Gastrocnemius medialis (tissue), 4 donors: ENCODE measurements at regions not wholly inside any gene's neighbourhood (a gene's known extent, or its start where the extent isn't known, plus 50 kb on each side); places are given as distances from the start of the nearest gene placed in this dataset.

Experiments
- ATAC-seq, 2 donors: fragments of 150-250 bp; one replicate each; pipeline ENCODE4 v1.9.1; 2016
- DNase-seq, 2 donors: peaks; one replicate each; pipeline ENCODE4 v3.0.0-alpha.2; 2019
- H3K27ac ChIP-seq, 4 donors: fragments of 200-600 bp; sonication (generic); 1 replicate in 1 of 4; 2 replicates in 3 of 4; pipeline ENCODE4 v1.5.1; 2016 to 2018; ENCODE audit warnings: mild to moderate bottlenecking in 2 of 4, moderate library complexity in 1 of 4
- H3K27me3 ChIP-seq, 3 donors: fragments of 200-600 bp; sonication (generic) in 2 of 3; 1 replicate in 1 of 3; 2 replicates in 2 of 3; pipeline versions ENCODE4 v1.5.1 to v1.6.0; 2016 to 2019; ENCODE audit warnings: mild to moderate bottlenecking in 1 of 3, moderate library complexity in 1 of 3
- H3K36me3 ChIP-seq, 2 donors: fragments of 200-600 bp; sonication (generic) in 1 of 2; one replicate each; pipeline ENCODE4 v1.5.1; 2017 to 2018
- H3K4me1 ChIP-seq, 2 donors: fragments of 200-600 bp; sonication (generic) in 1 of 2; one replicate each; pipeline ENCODE4 v1.5.1; 2016 to 2017; ENCODE audit warnings: mild to moderate bottlenecking in 2 of 2
- H3K4me3 ChIP-seq, 4 donors: fragments of 200-600 bp; sonication (generic) in 3 of 4; 1 replicate in 1 of 4; 2 replicates in 3 of 4; pipeline ENCODE4 v1.5.1; 2016 to 2019; ENCODE audit warnings: mild to moderate bottlenecking in 2 of 4
- H3K9me3 ChIP-seq, 3 donors: fragments of 200-600 bp; sonication (generic) in 2 of 3; 1 replicate in 1 of 3; 2 replicates in 2 of 3; pipeline ENCODE4 v1.5.1; 2016 to 2019
- POLR2A ChIP-seq, 2 donors: fragments of 450-650 bp; IDR thresholded peaks; one replicate each; pipeline ENCODE4 v1.6.1; 2017; ENCODE audit warnings: antibody characterized with exemption in 2 of 2, mild to moderate bottlenecking in 2 of 2, moderate library complexity in 2 of 2
- in situ Hi-C, 4 donors: fragments of 200-750 bp; cut with MboI; loops; one replicate each; pipeline versions ENCODE4 v1.15.0 to v1.8.0; 2017; ENCODE audit warnings: low sequenced_read_pairs in 4 of 4
- intact Hi-C: fragments of 100-400 bp; cut with DNase I; formaldehyde crosslinking; loops from one replicate; pipeline ENCODE4 v1.15.1; 2023; ENCODE audit warnings: low total_unique reads
- TF ChIP-seq, protein P1 (sequence below), 5 experiments: fragments of 450-650 bp in 3 of 5; fragments of 200-600 bp in 2 of 5; sonication (generic) in 2 of 5; IDR thresholded peaks in 4 of 5; conservative IDR thresholded peaks in 1 of 5; 1 replicate in 4 of 5; 2 replicates in 1 of 5; pipeline ENCODE4 v1.5.1; 2016 to 2019; ENCODE audit warnings: antibody characterized with exemption in 5 of 5, mild to moderate bottlenecking in 3 of 5, moderate library complexity in 3 of 5

DNA sequence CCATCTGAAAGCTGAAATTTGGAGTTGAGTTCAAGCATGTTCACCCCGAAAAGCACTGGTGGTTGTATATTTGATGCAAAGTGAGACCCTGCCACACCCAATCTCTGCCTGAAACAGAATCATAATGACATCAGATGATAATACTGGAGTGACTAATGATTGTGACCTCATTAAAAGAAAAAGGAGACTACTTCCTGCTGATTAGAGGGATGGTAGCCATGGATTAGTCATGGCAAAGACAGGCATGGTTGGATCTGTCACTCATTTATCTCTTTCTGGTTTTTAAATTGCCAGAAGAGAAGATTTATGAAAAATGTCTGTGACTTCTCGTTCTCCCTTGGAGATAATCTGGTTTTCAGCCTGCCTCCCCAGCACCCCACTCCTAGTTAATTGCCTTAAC, 101.2 kb downstream of the BAMBI start:
- no peak for TF ChIP-seq POLR2A (IDR thresholded peaks at IDR 0.05)
- TF ChIP-seq, protein P1, sequence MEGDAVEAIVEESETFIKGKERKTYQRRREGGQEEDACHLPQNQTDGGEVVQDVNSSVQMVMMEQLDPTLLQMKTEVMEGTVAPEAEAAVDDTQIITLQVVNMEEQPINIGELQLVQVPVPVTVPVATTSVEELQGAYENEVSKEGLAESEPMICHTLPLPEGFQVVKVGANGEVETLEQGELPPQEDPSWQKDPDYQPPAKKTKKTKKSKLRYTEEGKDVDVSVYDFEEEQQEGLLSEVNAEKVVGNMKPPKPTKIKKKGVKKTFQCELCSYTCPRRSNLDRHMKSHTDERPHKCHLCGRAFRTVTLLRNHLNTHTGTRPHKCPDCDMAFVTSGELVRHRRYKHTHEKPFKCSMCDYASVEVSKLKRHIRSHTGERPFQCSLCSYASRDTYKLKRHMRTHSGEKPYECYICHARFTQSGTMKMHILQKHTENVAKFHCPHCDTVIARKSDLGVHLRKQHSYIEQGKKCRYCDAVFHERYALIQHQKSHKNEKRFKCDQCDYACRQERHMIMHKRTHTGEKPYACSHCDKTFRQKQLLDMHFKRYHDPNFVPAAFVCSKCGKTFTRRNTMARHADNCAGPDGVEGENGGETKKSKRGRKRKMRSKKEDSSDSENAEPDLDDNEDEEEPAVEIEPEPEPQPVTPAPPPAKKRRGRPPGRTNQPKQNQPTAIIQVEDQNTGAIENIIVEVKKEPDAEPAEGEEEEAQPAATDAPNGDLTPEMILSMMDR (IDR thresholded peaks at IDR 0.05 in 4 of 5, conservative IDR thresholded peaks at IDR 0.05 in 1 of 5), result no peak
- ATAC-seq (no peak), DNase-seq (no peak)
- Histone ChIP-seq H3K36me3 (no peaks in the 10 kb centered on the region), H3K27ac (no peak overlapping the region), H3K4me3 (no peak overlapping the region), H3K9me3 (no peaks in the 10 kb centered on the region), H3K27me3 (no peaks in the 10 kb centered on the region), H3K4me1 (no peaks in the 10 kb centered on the region)
- intact Hi-C loops (no loop called here), in situ Hi-C loops (no loop called here)

DNA sequence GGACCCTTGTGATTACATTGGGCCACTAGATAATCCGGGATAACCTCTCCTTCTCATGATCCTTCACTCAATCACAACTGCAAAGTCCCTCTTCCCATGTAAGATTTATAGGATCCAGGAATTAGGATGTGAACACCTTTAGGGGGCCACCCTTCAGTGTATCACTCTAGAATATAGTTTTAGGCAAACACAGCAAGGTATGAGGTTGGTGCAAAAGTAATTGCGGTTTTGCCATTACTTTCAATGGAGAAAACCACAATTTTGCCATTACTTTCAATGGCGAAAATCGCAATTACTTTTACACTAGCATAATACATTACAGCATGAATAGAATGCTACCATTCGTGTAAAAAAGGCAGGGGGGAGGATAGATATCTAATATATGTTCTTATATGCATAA, 104.0 kb downstream of the BAMBI start:
- no peaks in the 10 kb centered on the region for H3K9me3 ChIP-seq
- ATAC-seq (no peak), DNase-seq (no peak)
- in situ Hi-C loops (no loop called here), intact Hi-C loops (no loop called here)
- H3K4me3 ChIP-seq, result no peak overlapping the region
- H3K36me3 ChIP-seq, result no peaks in the 10 kb centered on the region
- H3K27me3 ChIP-seq, result no peaks in the 10 kb centered on the region
- TF ChIP-seq, protein P1 (IDR thresholded peaks at IDR 0.05 in 4 of 5, conservative IDR thresholded peaks at IDR 0.05 in 1 of 5), result no peak
- TF ChIP-seq POLR2A (IDR thresholded peaks at IDR 0.05), result no peak
- H3K27ac ChIP-seq, result no peak overlapping the region
- no peaks in the 10 kb centered on the region for H3K4me1 ChIP-seq

DNA sequence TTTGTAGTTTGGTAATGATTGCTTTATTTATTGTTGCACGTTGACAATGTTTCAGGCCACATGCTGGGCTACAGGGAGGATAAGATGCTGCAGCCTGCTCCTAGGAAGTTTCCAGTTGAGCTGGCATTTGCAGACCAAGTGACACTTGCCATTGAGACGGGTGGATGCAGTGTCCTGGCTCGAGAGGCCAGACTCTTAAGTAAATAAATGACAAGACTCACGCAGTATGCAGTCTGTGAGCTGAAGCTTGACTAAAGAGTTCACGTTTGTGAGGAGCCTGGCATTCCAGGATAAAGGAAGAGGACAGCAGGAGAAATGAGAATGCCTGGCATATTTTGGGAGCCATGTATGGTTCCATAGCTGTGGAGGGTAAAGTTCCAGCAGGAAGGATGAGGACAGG, 105.8 kb downstream of the BAMBI start:
- Histone ChIP-seq H3K9me3 (no peaks in the 10 kb centered on the region), H3K27me3 (no peaks in the 10 kb centered on the region), H3K4me1 (no peaks in the 10 kb centered on the region), H3K4me3 (no peak overlapping the region), H3K27ac (no peak overlapping the region), H3K36me3 (no peaks in the 10 kb centered on the region)
- in situ Hi-C loops (no loop called here), intact Hi-C loops (no loop called here)
- DNase-seq, result no peak
- ATAC-seq, result no peak
- TF ChIP-seq, protein P1 (IDR thresholded peaks at IDR 0.05 in 4 of 5, conservative IDR thresholded peaks at IDR 0.05 in 1 of 5), result no peak
- TF ChIP-seq POLR2A (IDR thresholded peaks at IDR 0.05), result no peak

DNA sequence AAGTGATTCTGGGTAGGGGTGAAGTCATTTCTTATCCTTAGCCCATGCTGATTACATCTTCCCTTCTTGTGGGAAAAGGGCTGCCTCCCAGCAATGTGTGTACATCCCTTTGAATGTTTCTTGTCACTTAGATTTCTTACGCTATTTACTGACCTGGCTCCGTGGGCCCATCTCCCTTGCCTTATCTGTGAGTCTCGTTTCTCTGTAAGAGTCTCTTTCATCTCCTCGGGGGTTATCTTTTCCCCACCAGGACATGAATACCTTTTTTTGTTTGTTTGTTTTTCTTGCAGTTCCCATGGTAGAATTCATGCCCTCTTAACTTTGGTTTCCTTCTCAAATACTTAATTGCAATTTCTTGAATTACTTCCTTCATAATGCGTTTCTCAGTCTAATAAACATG, 107.7 kb downstream of the BAMBI start:
- Histone ChIP-seq H3K36me3 (no peaks in the 10 kb centered on the region), H3K27ac (no peak overlapping the region), H3K9me3 (no peaks in the 10 kb centered on the region), H3K4me3 (no peak overlapping the region), H3K4me1 (no peaks in the 10 kb centered on the region), H3K27me3 (no peaks in the 10 kb centered on the region)
- ATAC-seq (no peak), DNase-seq (no peak)
- TF ChIP-seq, protein P1 (IDR thresholded peaks at IDR 0.05 in 4 of 5, conservative IDR thresholded peaks at IDR 0.05 in 1 of 5), result no peak
- TF ChIP-seq POLR2A (IDR thresholded peaks at IDR 0.05), result no peak
- in situ Hi-C loops (no loop called here), intact Hi-C loops (no loop called here)

DNA sequence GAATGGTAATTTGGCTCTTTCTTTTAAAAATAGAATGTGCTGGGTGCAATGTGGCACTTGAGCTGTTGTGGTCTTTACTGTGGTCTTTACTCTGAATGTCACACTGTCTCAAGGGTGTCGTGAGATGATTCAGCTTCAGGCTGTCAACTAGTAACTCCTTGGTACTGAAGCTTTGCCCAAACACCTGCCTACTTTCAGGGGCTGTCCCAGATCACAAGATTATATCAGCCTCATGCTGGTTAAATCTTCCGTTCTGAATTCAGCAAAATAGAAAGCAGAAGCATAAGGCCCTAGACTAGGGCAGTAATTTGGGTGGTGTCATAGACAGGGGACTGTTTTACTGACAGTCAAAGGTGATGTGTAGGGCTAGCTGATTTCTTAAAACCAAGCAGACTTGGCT, 110.9 kb downstream of the BAMBI start:
- H3K36me3 ChIP-seq, result no peaks in the 10 kb centered on the region
- no peak for TF ChIP-seq POLR2A (IDR thresholded peaks at IDR 0.05)
- TF ChIP-seq, protein P1 (IDR thresholded peaks at IDR 0.05 in 4 of 5, conservative IDR thresholded peaks at IDR 0.05 in 1 of 5), result no peak
- no peaks in the 10 kb centered on the region for H3K9me3 ChIP-seq
- in situ Hi-C loops, result no loop called here
- intact Hi-C loops, result no loop called here
- ATAC-seq (no peak), DNase-seq (no peak)
- H3K4me3 ChIP-seq, result no peak overlapping the region
- no peaks in the 10 kb centered on the region for H3K27me3 ChIP-seq
- H3K27ac ChIP-seq, result no peak overlapping the region
- H3K4me1 ChIP-seq, result no peaks in the 10 kb centered on the region
